Activated T-cell treated with anti-CD3 and anti-CD28 coated beads, Interleukin-2, amount 50 U/mL, for 1 hour (primary cell): ENCODE measurements at regions not wholly inside any gene's neighbourhood (a gene's known extent, or its start where the extent isn't known, plus 50 kb on each side); places are given as distances from the start of the nearest gene placed in this dataset.
"Not testable (repeated sequence)": the region's sequence is repeated elsewhere in the genome, so short reads cannot be mapped to it uniquely, and the experiment has no call there.

ENCODE experiments used
- DNase-seq: peaks from one replicate; pipeline ENCODE4 v3.0.0-alpha.2; 2020

DNA sequence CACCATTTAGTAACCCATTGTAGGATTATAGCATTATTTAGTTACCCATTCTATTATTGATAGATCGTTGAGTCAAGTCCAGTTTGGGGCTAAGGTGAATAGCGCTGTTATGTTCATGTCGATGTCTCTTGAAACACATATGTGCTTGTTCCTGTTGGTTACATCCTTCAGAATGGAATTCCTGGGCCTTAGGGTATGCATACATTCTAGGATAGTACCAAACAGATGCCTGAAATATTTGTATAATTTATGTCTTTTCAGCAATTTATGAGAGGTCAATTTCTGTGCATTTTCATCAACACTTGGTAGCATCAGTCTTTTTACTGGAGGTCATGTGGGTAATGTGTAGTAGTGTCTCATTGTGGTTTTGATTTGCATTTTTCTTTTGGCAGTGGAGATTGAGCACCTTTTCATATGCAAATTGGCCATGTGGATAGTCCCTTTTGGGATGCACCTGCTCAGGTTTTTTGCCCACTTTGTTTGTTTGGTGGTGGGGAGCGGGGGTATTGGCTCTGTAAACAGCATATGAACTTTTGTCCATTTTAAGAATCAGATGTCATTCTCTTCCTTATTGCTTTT is 104.2 kb downstream of the CDRT15L2 start:
- DNase-seq, result not testable (repeated sequence)

DNA sequence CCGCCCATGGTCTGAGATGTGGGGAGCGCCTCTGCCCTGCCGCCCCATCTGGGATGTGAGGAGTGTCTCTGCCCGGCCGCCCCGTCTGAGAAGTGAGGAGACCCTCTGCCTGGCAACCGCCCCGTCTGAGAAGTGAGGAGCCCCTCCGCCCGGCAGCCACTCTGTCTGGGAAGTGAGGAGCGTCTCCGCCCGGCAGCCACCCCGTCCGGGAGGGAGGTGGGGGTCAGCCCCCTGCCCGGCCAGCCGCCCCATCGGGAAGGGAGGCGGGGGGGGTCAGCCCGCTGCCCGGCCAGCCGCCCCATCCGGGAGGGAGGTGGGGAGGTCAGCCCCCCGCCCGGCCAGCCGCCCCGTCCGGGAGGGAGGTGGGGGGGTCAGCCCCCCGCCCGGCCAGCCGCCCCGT is 105.5 kb downstream of the CDRT15L2 start:
- DNase-seq, result not testable (repeated sequence)

GRCh38 chr17:20687584-20687983 is 108.1 kb downstream of the CDRT15L2 start:
- not testable (repeated sequence) for DNase-seq

DNA sequence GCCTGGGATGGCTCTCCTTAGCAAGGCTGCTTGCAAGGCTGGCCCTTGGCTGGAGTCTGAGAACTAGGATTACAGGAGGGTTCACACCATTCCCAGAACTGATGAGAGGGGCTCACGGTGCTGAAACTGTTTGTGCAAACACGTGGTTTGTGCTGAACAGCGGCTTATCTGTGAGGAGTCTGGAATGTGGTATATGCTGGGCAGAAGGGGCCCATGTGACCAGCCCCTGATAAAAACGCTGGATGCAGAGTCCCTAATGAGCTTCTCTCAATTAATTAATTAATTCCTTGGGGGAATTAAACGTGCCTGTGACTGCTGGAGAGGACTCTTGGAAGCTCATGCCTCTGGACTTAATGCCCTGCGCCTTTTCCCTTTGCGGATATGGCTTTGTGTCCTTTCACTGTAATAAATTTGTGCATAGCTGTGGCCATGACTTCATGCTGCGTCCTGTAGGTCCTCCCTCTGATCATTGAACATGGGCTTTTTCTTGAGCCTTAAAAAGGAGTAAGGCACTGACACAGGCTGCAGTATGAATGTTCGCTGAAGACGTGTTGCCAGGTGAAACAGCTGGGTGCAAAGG is 109.7 kb downstream of the CDRT15L2 start:
- DNase-seq, result not testable (repeated sequence)

- not testable (repeated sequence) for DNase-seq
Observed at GRCh38 chr17:20692706-20693105, 113.2 kb downstream of the CDRT15L2 start.

GRCh38 chr17:20695871-20696270 is 116.3 kb downstream of the CDRT15L2 start:
- not testable (repeated sequence) for DNase-seq

GRCh38 chr17:20698463-20699206 is 119.1 kb downstream of the CDRT15L2 start:
- not testable (repeated sequence) for DNase-seq

GRCh38 chr17:20700528-20700927 is 121.0 kb downstream of the CDRT15L2 start:
- DNase-seq, result not testable (repeated sequence)

DNA sequence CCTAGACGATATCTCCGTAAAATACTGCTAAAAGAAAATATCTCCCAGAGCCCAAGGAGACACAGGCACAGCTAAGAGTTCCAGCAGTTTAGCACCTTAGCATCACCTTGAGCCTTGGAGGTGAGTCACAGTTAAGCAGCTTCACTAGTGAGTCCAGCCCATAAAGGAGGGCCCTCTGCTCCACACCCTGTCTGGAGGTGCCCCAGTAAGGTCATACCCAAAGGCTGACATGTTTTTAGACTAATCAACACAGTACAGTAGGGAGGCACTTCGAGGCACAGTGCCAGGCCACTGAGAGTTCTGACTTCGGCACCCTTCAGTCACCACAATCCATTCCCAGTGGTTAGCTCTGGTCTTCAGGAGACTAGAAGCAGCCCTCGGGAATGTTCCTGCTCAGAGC is 121.8 kb downstream of the CDRT15L2 start:
- DNase-seq, result not testable (repeated sequence)

GRCh38 chr17:20702692-20703091 is 123.2 kb downstream of the CDRT15L2 start:
- DNase-seq, result no peak

- no peak for DNase-seq
Observed at GRCh38 chr17:20703781-20704180, 124.3 kb downstream of the CDRT15L2 start.

GRCh38 chr17:20705186-20705585 is 125.7 kb downstream of the CDRT15L2 start:
- not testable (repeated sequence) for DNase-seq

- DNase-seq, result no peak
Observed at GRCh38 chr17:20706751-20707373, 127.3 kb downstream of the CDRT15L2 start.

DNA sequence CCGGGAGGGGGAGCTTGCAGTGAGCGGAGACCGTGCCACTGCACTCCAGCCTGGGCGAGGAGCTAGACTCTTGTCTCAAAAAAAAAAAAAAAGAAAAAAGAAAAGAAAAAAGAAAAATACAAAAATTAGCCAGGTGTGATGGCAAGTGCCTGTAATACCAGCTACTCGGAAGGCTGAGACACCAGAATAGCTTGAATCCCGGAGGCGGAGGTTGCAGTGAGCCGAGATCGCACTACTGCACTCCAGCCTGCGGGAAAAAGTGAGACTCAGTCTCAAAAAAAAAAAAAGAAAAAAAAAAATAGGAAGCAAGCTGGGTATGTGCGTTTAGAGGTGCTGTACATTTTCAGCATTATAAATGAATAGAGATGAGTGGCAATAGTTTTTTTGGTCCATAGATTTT is 129.3 kb downstream of the CDRT15L2 start:
- DNase-seq, result not testable (repeated sequence)

DNA sequence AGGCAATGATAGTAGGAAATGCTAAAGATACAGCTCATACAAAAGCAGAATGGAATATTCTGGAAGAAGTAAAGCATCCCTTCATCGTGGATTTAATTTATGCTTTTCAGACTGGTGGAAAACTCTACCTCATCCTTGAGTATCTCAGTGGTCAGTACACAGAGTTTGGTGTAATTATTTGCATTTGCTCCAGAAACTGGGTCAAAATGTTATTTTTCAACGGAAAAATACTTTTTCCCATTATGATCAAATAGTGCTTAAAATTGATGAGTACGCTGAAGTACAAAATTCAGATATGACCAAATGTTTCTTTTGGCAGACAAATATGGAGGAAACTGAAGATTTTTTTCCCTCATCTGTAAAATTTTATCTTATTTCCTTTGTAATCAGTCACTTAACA is 137.0 kb downstream of the CDRT15L2 start:
- not testable (repeated sequence) for DNase-seq

- DNase-seq, result no peak
Observed at GRCh38 chr17:20721171-20721570, 141.6 kb downstream of the CDRT15L2 start.

DNA sequence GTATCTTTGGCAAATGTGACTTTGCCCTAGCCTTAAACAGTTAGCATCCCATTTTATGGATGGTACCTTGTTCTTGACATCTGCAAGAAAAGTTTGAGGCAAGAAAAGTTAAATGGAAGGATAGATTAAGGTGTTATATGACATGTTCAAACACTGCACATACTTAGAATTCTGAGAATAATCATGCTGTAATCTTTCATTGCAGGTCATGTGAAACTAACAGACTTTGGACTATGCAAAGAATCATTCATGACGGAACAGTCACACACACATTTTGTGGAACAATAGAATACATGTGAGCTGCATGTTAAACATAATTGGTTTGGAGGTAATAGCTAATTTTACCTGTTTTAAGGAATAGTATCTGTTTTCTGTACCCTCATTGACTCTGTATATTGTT is 144.9 kb downstream of the CDRT15L2 start:
- DNase-seq, result not testable (repeated sequence)

- not testable (repeated sequence) for DNase-seq
Observed at GRCh38 chr17:20727201-20727600, 147.7 kb downstream of the CDRT15L2 start.

DNA sequence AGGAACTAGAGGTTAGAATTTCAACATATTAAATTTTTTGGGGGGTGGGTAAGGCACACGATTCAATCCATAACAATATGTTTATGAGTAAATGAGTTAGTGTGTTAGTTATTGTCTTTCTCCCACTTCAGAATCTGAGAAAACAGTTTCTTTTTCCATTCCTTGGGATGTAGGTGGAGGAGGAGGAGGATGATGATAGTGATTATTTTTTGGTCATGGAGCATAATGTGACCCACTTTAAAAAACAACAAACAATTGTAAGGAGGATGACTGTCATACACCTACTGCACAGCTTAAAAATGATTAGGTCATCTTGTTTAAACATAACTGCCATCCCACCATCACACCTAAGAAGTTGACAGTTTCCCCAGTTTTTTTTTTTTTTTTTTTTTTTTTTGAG is 148.7 kb downstream of the CDRT15L2 start:
- no peak for DNase-seq

DNA sequence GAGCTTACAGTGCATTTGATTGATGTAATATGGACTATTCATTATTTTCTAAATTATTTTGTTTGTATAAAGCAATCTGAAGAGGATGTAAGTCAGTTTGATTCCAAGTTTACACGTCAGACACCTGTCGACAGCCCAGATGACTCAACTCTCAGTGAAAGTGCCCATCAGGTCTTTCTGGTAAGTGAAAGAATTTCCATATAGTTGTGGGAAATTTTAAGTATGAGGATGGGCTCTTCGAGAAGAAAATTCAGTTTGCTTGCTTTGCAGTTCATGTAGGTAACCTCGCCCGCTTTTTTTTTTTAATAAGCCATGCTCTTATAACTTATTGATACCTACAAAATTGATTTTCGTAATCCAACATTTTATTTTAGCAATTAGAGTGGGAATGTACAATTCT is 151.6 kb downstream of the CDRT15L2 start:
- DNase-seq, result not testable (repeated sequence)

DNA sequence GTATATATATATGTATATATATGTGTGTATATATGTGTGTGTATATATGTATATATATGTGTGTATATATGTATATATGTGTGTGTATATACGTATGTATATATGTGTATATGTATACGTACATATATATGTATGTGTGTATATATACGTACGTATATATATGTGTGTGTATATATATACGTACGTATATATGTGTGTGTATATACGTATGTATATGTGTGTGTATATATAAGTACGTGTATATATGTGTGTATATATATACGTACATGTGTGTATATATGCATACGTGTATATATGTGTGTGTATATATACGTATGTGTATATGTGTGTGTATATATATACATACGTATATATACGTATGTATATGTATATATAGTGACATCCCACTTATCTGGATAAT is 154.4 kb downstream of the CDRT15L2 start:
- no peak for DNase-seq

DNA sequence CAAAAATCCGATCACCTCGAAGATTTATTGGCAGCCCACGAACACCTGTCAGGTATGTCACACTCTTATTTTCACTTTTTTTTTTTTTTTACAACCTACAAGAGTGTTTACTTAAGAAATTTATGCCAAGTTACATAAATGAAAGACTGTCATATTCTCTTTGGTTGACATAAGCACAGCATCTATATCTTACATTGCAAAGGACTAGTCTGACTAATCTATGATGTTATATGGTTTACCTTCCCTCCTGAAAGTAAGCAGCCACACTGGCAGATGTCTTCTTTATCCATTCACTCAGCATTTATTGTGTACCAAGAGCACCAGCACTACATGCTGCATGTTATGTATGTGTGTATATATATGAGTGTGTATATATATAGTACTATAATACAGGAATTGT is 156.3 kb downstream of the CDRT15L2 start:
- DNase-seq, result no peak

GRCh38 chr17:20737636-20738035 is 158.1 kb downstream of the CDRT15L2 start:
- not testable (repeated sequence) for DNase-seq

- DNase-seq, result no peak
Observed at GRCh38 chr17:20771104-20771503, 191.6 kb downstream of the CDRT15L2 start.
